Smooth muscle cell (in vitro differentiated cells): ENCODE measurements at regions not wholly inside any gene's neighbourhood (a gene's known extent, or its start where the extent isn't known, plus 50 kb on each side); places are given as distances from the start of the nearest gene placed in this dataset.

ENCODE experiments used
- DNase-seq: peaks from one replicate; lab custom pipeline; 2025; ENCODE audit not compliant: unreplicated experiment; lab: John Stamatoyannopoulos, UW
- H2AFZ ChIP-seq: fragments of 200-600 bp; sonication (generic); 2 replicates; pipeline ENCODE4 v1.6.0; 2016; ENCODE audit warnings: antibody characterized with exemption, low read depth, mild to moderate bottlenecking
- H3F3A ChIP-seq: fragments of 200-600 bp; sonication (generic); 2 replicates; pipeline ENCODE4 v1.6.0; 2017; ENCODE audit warnings: antibody characterized with exemption, low read depth
- H3K27ac ChIP-seq: fragments of 200-600 bp; sonication (generic); 2 replicates; pipeline ENCODE4 v1.5.1; 2016; ENCODE audit warnings: low read depth, mild to moderate bottlenecking
- H3K27me3 ChIP-seq: fragments of 200-600 bp; sonication (generic); 2 replicates; pipeline ENCODE4 v1.6.1; 2016; ENCODE audit warnings: low read depth, mild to moderate bottlenecking
- H3K36me3 ChIP-seq: fragments of 200-600 bp; sonication (generic); 2 replicates; pipeline ENCODE4 v1.5.1; 2016; ENCODE audit warnings: low read depth
- H3K4me1 ChIP-seq: fragments of 200-600 bp; sonication (generic); 2 replicates; pipeline ENCODE4 v1.5.1; 2016; ENCODE audit warnings: low read depth
- H3K4me2 ChIP-seq: fragments of 200-600 bp; sonication (generic); 2 replicates; pipeline ENCODE4 v1.6.0; 2016; ENCODE audit warnings: mild to moderate bottlenecking
- H3K4me3 ChIP-seq: fragments of 200-600 bp; sonication (generic); 2 replicates; pipeline ENCODE4 v1.5.1; 2016; ENCODE audit warnings: mild to moderate bottlenecking
- H3K79me2 ChIP-seq: fragments of 200-600 bp; sonication (generic); 2 replicates; pipeline ENCODE4 v1.6.0; 2016; ENCODE audit warnings: low read depth, mild to moderate bottlenecking
- H3K9ac ChIP-seq: fragments of 200-600 bp; sonication (generic); 2 replicates; pipeline ENCODE4 v1.6.0; 2016; ENCODE audit warnings: low read depth
- H3K9me3 ChIP-seq: fragments of 200-600 bp; sonication (generic); replicated peaks from 2 replicates; pipeline ENCODE4 v1.5.1; 2016; ENCODE audit warnings: low read depth
- H4K20me1 ChIP-seq: fragments of 200-600 bp; sonication (generic); 2 replicates; pipeline ENCODE4 v1.6.0; 2016; ENCODE audit warnings: low read depth
- CTCF ChIP-seq: fragments of 200-600 bp; sonication (generic); IDR thresholded peaks from 2 replicates; pipeline ENCODE4 v1.5.1; 2017; ENCODE audit warnings: borderline replicate concordance, mild to moderate bottlenecking, antibody characterized with exemption; ENCODE audit not compliant: insufficient read depth, poor library complexity, severe bottlenecking
- WGBS: methylation state at CpG from one replicate; pipeline ENCODE4 v1.1.7; 2016; ENCODE audit warnings: low lambda C conversion rate; 5-methylcytosine and 5-hydroxymethylcytosine counted together

- Histone ChIP-seq H3K9me3 (no peaks in the 10 kb centered on the region), H2AFZ (no peak overlapping the region), H4K20me1 (no peaks in the 10 kb centered on the region), H3K4me2 (no peak overlapping the region), H3F3A (no peaks in the 10 kb centered on the region), H3K9ac (no peak overlapping the region), H3K4me3 (no peak overlapping the region), H3K4me1 (no peaks in the 10 kb centered on the region), H3K79me2 (no peaks in the 10 kb centered on the region), H3K27ac (no peak overlapping the region), H3K36me3 (no peaks in the 10 kb centered on the region), H3K27me3 (no peaks in the 10 kb centered on the region)
- DNase-seq, result no peak
- no peak for TF ChIP-seq CTCF
- WGBS, result 97% methylated on average over 2 of the region's 2 CpGs
These were observed 609.0 kb upstream of the CFAP20DC start for GRCh38 chr3:59658866-59659265.

GRCh38 chr3:59658274-59658673, 608.4 kb upstream of the CFAP20DC start:
- WGBS, result 81% methylated on average over 3 of the region's 3 CpGs
- DNase-seq, result no peak

GRCh38 chr3:59655418-59656015, 605.7 kb upstream of the CFAP20DC start:
- Histone ChIP-seq H3K9me3 (no peaks in the 10 kb centered on the region), H3K4me1 (no peaks in the 10 kb centered on the region), H3K79me2 (no peaks in the 10 kb centered on the region), H3F3A (no peaks in the 10 kb centered on the region), H3K4me3 (no peak overlapping the region), H3K36me3 (no peaks in the 10 kb centered on the region), H4K20me1 (no peaks in the 10 kb centered on the region), H3K27ac (no peak overlapping the region), H3K4me2 (no peak overlapping the region), H3K27me3 (no peaks in the 10 kb centered on the region), H3K9ac (no peak overlapping the region), H2AFZ (no peak overlapping the region)
- no peak for TF ChIP-seq CTCF
- DNase-seq, result no peak
- 82% methylated on average over 5 of the region's 5 CpGs for WGBS

More at GRCh38 chr3:59658274-59658673, 608.4 kb upstream of the CFAP20DC start:
- Histone ChIP-seq H3K27ac (no peak overlapping the region), H3K4me1 (no peaks in the 10 kb centered on the region), H3K9ac (no peak overlapping the region), H3K79me2 (no peaks in the 10 kb centered on the region), H3K4me2 (no peak overlapping the region), H3K36me3 (no peaks in the 10 kb centered on the region), H3K4me3 (no peak overlapping the region), H3F3A (no peaks in the 10 kb centered on the region), H3K9me3 (no peaks in the 10 kb centered on the region), H3K27me3 (no peaks in the 10 kb centered on the region), H2AFZ (no peak overlapping the region), H4K20me1 (no peaks in the 10 kb centered on the region)
- no peak for TF ChIP-seq CTCF
